ENCODE measurements at regions not wholly inside any gene's neighbourhood (a gene's known extent, or its start where the extent isn't known, plus 50 kb on each side); places are given as distances from the start of the nearest gene placed in this dataset.

- DNase-seq (no peak), ATAC-seq (no peak)
- H3K4me3 ChIP-seq = no peak overlapping the region
- no peaks in the 10 kb centered on the region for H3K36me3 ChIP-seq (ENCODE audit: low read depth)
- no peaks in the 10 kb centered on the region for H3K4me1 ChIP-seq (ENCODE audit: low read depth)
- no peaks in the 10 kb centered on the region for H3K9me3 ChIP-seq
- intact Hi-C loops (cut with DNase I, micrococcal nuclease) = no loop called here
- TF ChIP-seq CTCF (IDR thresholded peaks at IDR 0.05) = no peak
Observed at GRCh38 chr6:12479451-12479850, 189.3 kb downstream of the EDN1 start.

- no peak for ATAC-seq
Observed at GRCh38 chr6:12479881-12480280, 189.7 kb downstream of the EDN1 start.

GRCh38 chr6:12480379-12480778, 190.2 kb downstream of the EDN1 start:
- ATAC-seq = no peak
- intact Hi-C loops (cut with DNase I, micrococcal nuclease) = no loop called here
- Histone ChIP-seq H3K4me1 (ENCODE audit: low read depth) (no peaks in the 10 kb centered on the region), H3K9me3 (no peaks in the 10 kb centered on the region), H3K4me3 (no peak overlapping the region), H3K36me3 (ENCODE audit: low read depth) (no peaks in the 10 kb centered on the region)
- no peak for TF ChIP-seq CTCF (IDR thresholded peaks at IDR 0.05)
- DNase-seq = no peak

More at GRCh38 chr6:12479881-12480280, 189.7 kb downstream of the EDN1 start:
- Histone ChIP-seq H3K36me3 (ENCODE audit: low read depth) (no peaks in the 10 kb centered on the region), H3K9me3 (no peaks in the 10 kb centered on the region), H3K4me3 (no peak overlapping the region), H3K4me1 (ENCODE audit: low read depth) (no peaks in the 10 kb centered on the region)
- DNase-seq = no peak
- intact Hi-C loops (cut with DNase I, micrococcal nuclease) = no loop called here
- no peak for TF ChIP-seq CTCF (IDR thresholded peaks at IDR 0.05)

- H3K36me3 ChIP-seq (ENCODE audit: low read depth) = no peaks in the 10 kb centered on the region
- no peaks in the 10 kb centered on the region for H3K4me1 ChIP-seq (ENCODE audit: low read depth)
- no peaks in the 10 kb centered on the region for H3K9me3 ChIP-seq
- DNase-seq = no peak
- H3K4me3 ChIP-seq = no peak overlapping the region
- ATAC-seq = no peak
- intact Hi-C loops (cut with DNase I, micrococcal nuclease) = no loop called here
- TF ChIP-seq CTCF (IDR thresholded peaks at IDR 0.05) = no peak
Observed at GRCh38 chr6:12481292-12481691, 191.1 kb downstream of the EDN1 start.

GRCh38 chr6:12481850-12482249, 191.7 kb downstream of the EDN1 start:
- H3K36me3 ChIP-seq (ENCODE audit: low read depth) = no peaks in the 10 kb centered on the region
- H3K9me3 ChIP-seq = no peaks in the 10 kb centered on the region
- intact Hi-C loops (cut with DNase I, micrococcal nuclease) = no loop called here

More at GRCh38 chr6:12481850-12482249, 191.7 kb downstream of the EDN1 start:
- ATAC-seq (no peak), DNase-seq (no peak)
- no peak overlapping the region for H3K4me3 ChIP-seq
- no peaks in the 10 kb centered on the region for H3K4me1 ChIP-seq (ENCODE audit: low read depth)
- no peak for TF ChIP-seq CTCF (IDR thresholded peaks at IDR 0.05)
